ENCODE measurements at regions not wholly inside any gene's neighbourhood (a gene's known extent, or its start where the extent isn't known, plus 50 kb on each side); places are given as distances from the start of the nearest gene placed in this dataset.

DNA sequence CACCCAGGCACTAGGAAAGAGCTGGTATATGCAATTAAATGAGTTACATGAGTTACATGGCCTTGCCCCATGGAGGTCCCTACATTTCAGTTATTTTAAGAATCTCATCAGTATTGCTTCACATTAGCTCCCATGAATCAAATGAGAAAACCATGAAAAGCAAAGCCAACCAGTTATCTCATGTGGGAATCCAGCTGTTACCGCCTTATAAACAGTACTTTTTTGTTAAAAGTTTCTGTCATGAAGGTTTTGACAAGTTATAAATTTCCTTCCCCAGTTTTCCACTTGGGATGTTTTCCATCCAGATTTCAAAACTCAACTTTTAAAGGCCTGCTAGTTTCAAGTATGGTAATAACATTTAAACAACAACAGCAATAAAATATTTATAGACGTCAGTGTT is 544.8 kb downstream of the NUF2 start:
- TF ChIP-seq, protein P1, sequence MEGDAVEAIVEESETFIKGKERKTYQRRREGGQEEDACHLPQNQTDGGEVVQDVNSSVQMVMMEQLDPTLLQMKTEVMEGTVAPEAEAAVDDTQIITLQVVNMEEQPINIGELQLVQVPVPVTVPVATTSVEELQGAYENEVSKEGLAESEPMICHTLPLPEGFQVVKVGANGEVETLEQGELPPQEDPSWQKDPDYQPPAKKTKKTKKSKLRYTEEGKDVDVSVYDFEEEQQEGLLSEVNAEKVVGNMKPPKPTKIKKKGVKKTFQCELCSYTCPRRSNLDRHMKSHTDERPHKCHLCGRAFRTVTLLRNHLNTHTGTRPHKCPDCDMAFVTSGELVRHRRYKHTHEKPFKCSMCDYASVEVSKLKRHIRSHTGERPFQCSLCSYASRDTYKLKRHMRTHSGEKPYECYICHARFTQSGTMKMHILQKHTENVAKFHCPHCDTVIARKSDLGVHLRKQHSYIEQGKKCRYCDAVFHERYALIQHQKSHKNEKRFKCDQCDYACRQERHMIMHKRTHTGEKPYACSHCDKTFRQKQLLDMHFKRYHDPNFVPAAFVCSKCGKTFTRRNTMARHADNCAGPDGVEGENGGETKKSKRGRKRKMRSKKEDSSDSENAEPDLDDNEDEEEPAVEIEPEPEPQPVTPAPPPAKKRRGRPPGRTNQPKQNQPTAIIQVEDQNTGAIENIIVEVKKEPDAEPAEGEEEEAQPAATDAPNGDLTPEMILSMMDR (IDR thresholded peaks at IDR 0.05; ENCODE audit: partially characterized antibody, unreplicated experiment), result no peak
- H3K27ac Mint-ChIP-seq (ENCODE audit: unreplicated experiment), result no peak overlapping the region
- H3K4me3 Mint-ChIP-seq (ENCODE audit: unreplicated experiment), result no peak overlapping the region
- peaks cover 7% of the 10 kb centered on the region for H3K27me3 Mint-ChIP-seq (ENCODE audit: unreplicated experiment)
- H3K36me3 Mint-ChIP-seq (ENCODE audit: unreplicated experiment), result peaks cover 4% of the 10 kb centered on the region
- peaks cover 14% of the 10 kb centered on the region for H3K4me1 Mint-ChIP-seq (ENCODE audit: low read depth, unreplicated experiment)
- no peak for DNase-seq
- H3K9me3 Mint-ChIP-seq (ENCODE audit: unreplicated experiment), result peaks cover 6% of the 10 kb centered on the region

DNA sequence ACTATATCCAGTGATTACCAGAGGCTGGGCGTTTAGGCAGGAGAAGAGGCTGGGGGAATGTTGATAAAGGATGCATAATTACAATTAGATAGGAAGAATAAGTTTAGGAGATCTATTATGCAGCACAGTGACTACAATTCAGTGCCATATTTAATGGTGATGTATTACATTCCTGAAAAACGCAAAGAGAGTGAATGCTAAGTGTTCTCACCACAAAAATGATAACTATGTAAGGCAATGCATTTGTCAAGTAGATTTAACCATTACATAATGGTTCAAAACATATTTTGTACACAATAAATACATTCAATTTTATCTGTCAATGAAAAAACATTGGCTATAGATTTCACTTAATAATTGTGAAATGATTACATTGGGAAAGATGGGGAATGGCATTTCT is 548.9 kb downstream of the NUF2 start:
- peaks cover 11% of the 10 kb centered on the region for H3K4me1 Mint-ChIP-seq (ENCODE audit: low read depth, unreplicated experiment)
- no peak overlapping the region for H3K27ac Mint-ChIP-seq (ENCODE audit: unreplicated experiment)
- no peak for DNase-seq
- no peak overlapping the region for H3K4me3 Mint-ChIP-seq (ENCODE audit: unreplicated experiment)
- peaks cover 1% of the 10 kb centered on the region for H3K27me3 Mint-ChIP-seq (ENCODE audit: unreplicated experiment)
- no peaks in the 10 kb centered on the region for H3K9me3 Mint-ChIP-seq (ENCODE audit: unreplicated experiment)
- H3K36me3 Mint-ChIP-seq (ENCODE audit: unreplicated experiment), result no peaks in the 10 kb centered on the region
- TF ChIP-seq, protein P1 (IDR thresholded peaks at IDR 0.05; ENCODE audit: partially characterized antibody, unreplicated experiment), result no peak

- TF ChIP-seq, protein P1 (IDR thresholded peaks at IDR 0.05; ENCODE audit: partially characterized antibody, unreplicated experiment), result no peak
- Mint-ChIP-seq H3K4me1 (ENCODE audit: low read depth, unreplicated experiment) (peaks cover 15% of the 10 kb centered on the region), H3K4me3 (ENCODE audit: unreplicated experiment) (no peak overlapping the region), H3K9me3 (ENCODE audit: unreplicated experiment) (no peaks in the 10 kb centered on the region), H3K36me3 (ENCODE audit: unreplicated experiment) (no peaks in the 10 kb centered on the region), H3K27ac (ENCODE audit: unreplicated experiment) (no peak overlapping the region), H3K27me3 (ENCODE audit: unreplicated experiment) (peaks cover 1% of the 10 kb centered on the region)
- DNase-seq, result no peak
Measured at GRCh38 chr1:163872067-163872466, 550.3 kb downstream of the NUF2 start.

- TF ChIP-seq, protein P1 (IDR thresholded peaks at IDR 0.05; ENCODE audit: partially characterized antibody, unreplicated experiment), result peak; percentile 73
- no peak overlapping the region for H3K4me3 Mint-ChIP-seq (ENCODE audit: unreplicated experiment)
- H3K9me3 Mint-ChIP-seq (ENCODE audit: unreplicated experiment), result peaks cover 2% of the 10 kb centered on the region
- H3K27ac Mint-ChIP-seq (ENCODE audit: unreplicated experiment), result no peak overlapping the region
- no peaks in the 10 kb centered on the region for H3K27me3 Mint-ChIP-seq (ENCODE audit: unreplicated experiment)
- H3K36me3 Mint-ChIP-seq (ENCODE audit: unreplicated experiment), result no peaks in the 10 kb centered on the region
- H3K4me1 Mint-ChIP-seq (ENCODE audit: low read depth, unreplicated experiment), result peaks cover 15% of the 10 kb centered on the region
- DNase-seq, result no peak
Measured at GRCh38 chr1:163874070-163874469, 552.3 kb downstream of the NUF2 start.

DNA sequence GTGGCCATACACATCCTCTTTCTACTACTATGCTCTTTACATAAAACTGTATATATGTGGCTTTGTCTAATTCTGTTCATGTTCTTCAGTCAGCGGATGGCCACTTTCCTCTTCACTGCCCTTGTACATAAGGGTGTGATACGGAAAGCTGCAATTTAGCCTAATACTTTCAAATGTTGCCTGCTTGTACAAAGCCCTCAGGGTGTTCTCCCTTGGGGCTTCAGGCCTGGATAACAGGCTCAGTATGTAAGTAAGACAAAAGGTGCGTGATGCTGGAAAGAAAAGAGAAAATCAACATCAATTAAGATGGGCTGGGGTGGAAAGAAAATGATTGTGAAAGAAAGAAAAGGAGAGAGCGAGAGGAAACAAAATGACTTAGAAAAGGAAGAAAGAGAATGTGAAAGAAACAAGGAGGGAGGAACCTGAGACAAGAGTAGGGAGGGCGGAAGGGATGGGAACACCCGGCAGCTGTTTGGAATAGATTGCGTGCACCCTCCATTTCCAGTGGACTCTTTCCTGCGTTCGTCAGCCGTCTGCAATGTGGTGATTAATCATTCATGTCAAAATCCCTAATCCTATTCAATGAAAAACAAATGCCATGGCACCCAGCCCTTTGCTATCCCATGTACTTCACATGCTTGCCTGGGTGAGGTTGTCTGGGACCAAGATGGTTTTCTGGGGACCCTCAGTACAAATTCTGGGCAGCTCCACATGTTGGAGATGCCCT is 553.6 kb downstream of the NUF2 start:
- Mint-ChIP-seq H3K27ac (ENCODE audit: unreplicated experiment) (peak overlapping the region; percentile 34), H3K9me3 (ENCODE audit: unreplicated experiment) (peaks cover 2% of the 10 kb centered on the region), H3K4me3 (ENCODE audit: unreplicated experiment) (peak overlapping the region; percentile 10), H3K27me3 (ENCODE audit: unreplicated experiment) (no peaks in the 10 kb centered on the region), H3K36me3 (ENCODE audit: unreplicated experiment) (no peaks in the 10 kb centered on the region), H3K4me1 (ENCODE audit: low read depth, unreplicated experiment) (peaks cover 15% of the 10 kb centered on the region)
- TF ChIP-seq, protein P1 (IDR thresholded peaks at IDR 0.05; ENCODE audit: partially characterized antibody, unreplicated experiment), result no peak
- DNase-seq, result no peak
